HG02870 (cell line): ENCODE measurements at regions not wholly inside any gene's neighbourhood (a gene's known extent, or its start where the extent isn't known, plus 50 kb on each side); places are given as distances from the start of the nearest gene placed in this dataset.
A peak's percentile ranks its signal among the peaks of the same experiment; 100 is the strongest.
"Not testable (repeated sequence)": the region's sequence is repeated elsewhere in the genome, so short reads cannot be mapped to it uniquely, and the experiment has no call there.

Experiments
- ATAC-seq: cut with Tn5 transposase; IDR thresholded peaks from one replicate; pipeline ENCODE4 v1.9.1; 2021; ENCODE audit warnings: mild to moderate bottlenecking, moderate library complexity; ENCODE audit not compliant: unreplicated experiment

DNA sequence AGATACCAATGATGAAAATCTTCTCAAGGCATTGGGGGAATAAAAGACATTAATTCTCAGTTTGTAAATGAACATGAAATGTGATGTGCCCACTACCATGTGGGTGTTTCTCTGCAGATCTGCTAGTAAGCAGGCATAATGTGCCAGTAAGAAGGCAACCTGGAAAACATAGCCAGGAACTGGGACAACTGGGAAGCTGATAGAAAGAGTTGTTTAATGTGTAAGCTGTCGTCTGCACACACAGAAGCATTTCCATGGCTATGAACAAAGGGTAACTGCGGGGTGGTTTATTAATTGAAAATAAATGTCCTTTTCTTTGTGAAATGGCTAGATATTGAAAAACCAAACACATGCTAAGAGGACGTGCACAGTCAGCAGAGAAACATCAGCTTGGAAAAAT is 52.0 kb downstream of the ZC3H11B start:
- no peak for ATAC-seq

DNA sequence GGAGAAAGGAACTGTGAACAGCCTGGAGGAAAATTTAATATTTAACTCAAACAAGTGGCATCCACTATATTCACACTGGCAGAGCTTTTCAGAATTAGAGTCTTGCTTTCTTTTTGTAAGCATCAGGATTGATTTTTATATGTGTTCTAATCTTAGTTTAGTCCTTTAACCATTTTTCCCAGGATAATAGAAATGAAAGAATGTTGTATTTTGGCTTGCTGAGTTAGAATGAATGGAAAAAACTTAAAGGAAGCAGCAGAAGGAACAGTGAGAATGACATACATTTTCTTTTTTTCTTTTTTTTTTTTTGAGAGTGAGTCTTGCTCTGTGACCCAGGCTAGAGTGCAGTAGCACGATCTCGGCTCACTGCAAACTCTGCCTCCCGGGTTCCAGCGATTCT is 53.0 kb downstream of the ZC3H11B start:
- ATAC-seq, result no peak

DNA sequence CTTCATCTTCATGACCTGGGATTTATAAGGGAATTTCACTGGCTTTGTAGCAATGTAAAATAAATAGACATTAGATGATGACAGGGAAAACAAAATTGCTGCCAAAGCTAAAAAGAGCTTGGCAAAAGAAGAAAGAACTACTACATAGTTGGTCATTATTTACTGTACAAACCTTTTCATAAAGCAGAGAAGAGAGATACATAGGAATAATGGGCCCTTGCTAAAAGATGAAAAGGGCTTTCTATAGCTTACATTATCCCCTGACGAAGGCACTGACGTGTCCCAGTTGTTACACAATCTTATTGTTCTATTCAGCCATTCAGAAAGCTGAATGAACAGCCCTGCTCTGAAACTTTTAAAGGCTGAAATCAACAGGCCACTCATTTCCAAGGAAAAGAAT is 57.1 kb downstream of the ZC3H11B start:
- ATAC-seq, result no peak

DNA sequence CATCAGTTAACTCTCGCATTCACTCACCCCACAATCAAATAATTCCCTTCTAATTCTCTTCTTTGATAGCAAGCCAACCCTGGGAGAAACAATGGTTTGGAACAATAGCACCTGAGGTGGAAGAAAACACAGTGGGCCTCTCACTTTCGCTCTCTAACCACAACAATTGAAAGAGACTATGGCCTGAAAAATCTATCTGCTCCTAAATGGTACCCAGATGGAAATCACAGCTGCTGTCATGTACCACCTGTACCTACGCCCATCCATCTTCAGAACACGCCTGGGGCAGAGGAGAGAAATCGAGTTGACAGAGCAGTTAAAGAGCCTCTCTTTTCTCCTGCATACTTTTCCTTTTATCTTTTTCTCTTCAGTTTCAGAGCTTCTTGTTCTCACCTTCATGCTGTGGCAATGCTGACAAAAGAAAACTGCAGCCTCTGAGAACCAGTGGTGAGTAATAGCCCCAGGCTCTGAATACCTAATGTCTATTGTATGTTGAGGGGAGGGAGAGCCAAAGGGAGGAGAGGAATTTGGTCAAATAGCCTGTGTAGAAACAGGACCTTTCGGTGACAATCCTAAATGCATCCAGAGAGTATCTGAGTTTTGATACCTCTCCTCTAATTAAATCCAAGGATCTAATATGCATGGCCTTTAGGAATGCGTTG is 57.7 kb downstream of the ZC3H11B start:
- no peak for ATAC-seq

DNA sequence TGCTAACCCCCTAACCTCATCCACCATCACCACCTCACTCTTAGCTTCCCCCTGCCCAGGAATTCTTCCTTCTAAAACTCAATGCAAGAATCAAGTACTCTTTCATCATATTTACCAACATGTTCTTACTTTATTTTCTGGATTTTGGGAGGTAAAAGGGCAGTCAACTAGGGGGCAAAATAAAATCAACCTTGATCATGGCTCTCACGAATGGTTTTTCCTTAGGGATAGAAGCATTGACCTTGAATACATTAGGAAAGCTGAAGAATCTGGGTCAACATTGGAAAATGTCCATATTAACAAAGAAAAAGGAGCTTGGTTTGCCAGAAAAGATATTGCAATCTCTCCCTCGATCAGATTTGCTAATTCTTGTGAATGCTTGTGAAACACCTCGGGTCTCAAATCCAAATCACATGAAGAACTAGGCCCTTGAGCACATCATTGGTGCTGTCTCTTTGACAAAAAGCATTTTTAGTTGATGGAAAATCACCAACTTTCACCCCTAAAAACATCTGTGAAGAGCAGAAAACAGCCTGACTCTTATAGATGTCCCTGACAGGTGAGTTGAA is 58.9 kb downstream of the ZC3H11B start:
- no peak for ATAC-seq

DNA sequence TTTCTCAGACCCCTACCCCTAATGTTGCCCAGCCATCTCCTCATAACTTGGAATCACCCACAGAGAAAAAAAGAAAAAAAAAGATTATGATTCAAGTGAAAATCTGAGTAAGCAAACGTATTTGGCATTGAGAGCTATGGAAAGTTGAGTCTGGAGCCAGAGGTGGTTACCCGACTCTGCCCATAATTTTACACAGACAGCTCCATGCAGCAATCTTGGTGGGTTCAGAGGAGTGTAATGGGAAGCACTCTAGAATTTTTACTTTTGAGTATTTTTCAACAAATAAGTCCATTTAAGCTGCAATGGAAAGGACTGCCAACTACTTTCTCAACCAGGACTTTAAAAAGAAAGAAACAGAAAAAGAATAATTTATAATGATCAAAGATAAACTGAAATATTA is 62.7 kb downstream of the ZC3H11B start:
- ATAC-seq, result no peak

GRCh38 chr1:219549215-219549614 is 63.7 kb downstream of the ZC3H11B start:
- ATAC-seq, result no peak

DNA sequence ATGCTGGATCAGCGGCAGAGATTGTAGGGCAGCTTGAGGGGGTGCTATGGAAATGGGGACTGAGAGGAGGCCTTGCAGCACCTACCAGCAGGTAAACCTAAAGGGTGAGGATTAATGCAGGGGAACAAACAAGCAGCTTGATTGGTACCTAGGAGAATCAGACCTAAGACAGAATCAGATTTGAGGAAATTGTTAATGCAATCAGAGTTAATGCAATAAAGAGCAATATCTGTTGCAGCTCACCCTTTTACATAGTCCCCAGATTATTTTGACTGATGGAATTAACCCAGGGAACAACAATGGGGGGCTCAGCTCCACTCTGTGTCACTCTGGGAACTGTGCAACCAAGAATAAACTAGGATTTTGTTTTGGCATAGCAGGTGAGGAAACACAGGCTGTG is 64.5 kb downstream of the ZC3H11B start:
- no peak for ATAC-seq

- ATAC-seq, result not testable (repeated sequence)
These were observed 67.1 kb downstream of the ZC3H11B start for GRCh38 chr1:219545756-219546155.

DNA sequence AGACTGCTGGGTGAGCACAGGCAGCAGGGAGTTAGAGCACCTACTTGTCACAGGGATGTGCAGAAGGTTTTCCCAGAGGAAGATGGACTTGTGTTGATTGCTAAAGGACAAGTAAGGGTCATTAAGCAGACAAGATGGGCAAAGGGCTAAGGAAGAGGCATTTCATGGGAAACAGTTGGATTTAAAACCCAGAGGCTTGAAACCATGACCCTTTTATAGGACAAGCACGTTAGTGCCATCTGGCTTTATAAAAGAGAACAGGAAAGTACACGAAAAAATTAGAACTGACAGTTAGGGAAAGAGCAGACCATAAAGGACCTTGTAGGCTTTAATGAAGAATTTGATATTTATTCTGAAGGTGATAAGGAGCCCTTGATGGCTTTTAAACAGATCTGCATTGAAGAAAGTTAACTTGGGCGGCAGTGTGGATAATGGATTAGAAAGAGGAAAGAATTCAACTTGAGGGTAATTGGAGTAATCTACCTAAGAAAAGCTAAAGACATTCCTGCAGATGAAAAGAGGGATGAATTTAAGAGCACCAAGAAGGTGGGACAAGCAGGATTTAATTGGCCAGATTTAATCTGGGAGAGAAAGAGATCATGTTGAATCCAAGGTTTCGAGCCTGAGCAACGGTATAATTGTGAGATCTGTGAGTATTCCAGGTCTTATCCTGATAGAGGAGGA is 68.6 kb downstream of the ZC3H11B start:
- no peak for ATAC-seq

- no peak for ATAC-seq
These were observed 69.9 kb downstream of the ZC3H11B start for GRCh38 chr1:219542828-219543518.

- ATAC-seq, result no peak
These were observed 71.0 kb downstream of the ZC3H11B start for GRCh38 chr1:219541946-219542345.

GRCh38 chr1:219539645-219540254 is 73.2 kb downstream of the ZC3H11B start:
- peak; percentile 46 for ATAC-seq

DNA sequence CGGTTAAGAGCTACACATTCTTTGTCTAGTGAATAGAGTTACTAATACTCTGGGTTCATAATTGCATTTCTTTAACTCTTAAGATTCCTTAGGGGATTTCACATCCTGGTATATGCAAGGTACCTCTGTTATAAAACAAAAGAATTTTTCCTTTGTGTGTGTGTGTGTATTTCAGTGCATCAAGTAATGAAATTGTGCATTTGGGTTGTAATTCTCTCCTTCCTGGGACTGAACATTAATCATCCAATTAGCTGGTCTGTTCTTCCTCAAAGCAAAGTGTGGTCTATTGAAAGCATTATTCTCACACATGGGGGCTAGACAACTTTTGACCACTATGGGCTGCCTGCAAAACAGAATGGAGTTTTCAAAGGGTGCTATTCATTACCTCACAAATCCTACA is 74.0 kb downstream of the ZC3H11B start:
- no peak for ATAC-seq

DNA sequence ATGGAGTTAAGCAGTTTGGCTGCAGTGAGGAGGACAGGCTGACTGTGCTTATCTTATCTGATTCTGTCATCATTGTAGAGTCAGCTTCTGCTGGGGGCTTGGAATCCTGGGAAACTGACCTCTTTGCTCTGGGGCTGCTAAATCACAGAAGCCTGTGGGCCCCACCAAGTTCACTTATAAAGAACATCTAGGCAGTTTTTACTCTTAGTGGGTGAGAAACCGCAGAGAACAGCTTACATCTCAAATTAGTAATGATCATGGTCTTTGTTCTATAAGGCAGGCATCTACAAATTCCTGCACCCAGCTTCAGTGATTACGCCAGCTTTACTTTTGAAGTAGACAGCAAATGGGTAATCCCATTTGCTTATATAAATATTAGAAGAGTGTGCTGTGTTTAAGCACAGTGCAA is 75.7 kb downstream of the ZC3H11B start:
- no peak for ATAC-seq

- no peak for ATAC-seq
These were observed 76.9 kb downstream of the ZC3H11B start for GRCh38 chr1:219536038-219536437.

- no peak for ATAC-seq
These were observed 77.9 kb downstream of the ZC3H11B start for GRCh38 chr1:219534991-219535390.

GRCh38 chr1:219533280-219533679 is 79.6 kb downstream of the ZC3H11B start:
- no peak for ATAC-seq

DNA sequence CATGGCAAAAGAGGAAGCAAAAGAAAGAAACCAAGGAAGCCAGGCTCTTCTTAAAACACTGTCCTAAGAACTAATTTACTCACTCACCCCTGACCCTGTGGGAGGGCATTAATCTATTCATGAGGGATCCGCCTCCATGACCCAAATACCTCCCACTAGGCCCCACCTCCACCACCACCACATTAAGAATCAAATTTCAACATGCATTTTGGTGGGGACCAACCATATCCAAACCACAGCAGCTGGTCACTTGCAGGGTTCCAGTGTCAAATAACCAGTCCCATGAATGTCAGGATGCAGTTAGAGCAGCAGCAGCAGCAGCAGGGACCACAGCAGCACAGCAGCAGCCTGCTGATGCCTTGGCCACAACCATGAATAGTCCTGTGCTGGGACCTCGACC is 83.8 kb downstream of the ZC3H11B start:
- no peak for ATAC-seq

GRCh38 chr1:219528633-219529032 is 84.3 kb downstream of the ZC3H11B start:
- no peak for ATAC-seq

GRCh38 chr1:219527994-219528393 is 84.9 kb downstream of the ZC3H11B start:
- no peak for ATAC-seq
